ENCODE measurements at regions not wholly inside any gene's neighbourhood (a gene's known extent, or its start where the extent isn't known, plus 50 kb on each side); places are given as distances from the start of the nearest gene placed in this dataset.
"Not testable (repeated sequence)": the region's sequence is repeated elsewhere in the genome, so short reads cannot be mapped to it uniquely, and the experiment has no call there.

DNA sequence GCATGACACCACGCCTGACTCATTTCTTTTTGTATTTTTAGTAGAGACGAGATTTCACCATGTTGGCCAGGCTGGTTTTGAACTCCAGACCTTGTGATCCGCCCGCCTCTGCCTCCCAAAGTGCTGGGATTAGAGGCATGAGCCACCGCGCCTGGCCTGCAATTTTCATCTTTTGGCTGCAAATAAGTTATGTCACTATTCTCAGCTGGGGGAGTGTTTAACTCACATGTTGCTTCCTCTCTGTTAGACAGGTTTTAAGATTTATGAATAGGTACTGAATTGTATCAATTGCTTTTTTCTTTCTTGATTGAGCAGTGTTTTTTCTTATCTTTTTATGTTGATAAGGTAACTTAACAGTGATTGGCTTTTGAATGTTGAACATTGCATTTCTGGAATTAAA is 88.2 kb upstream of the ADCY2 start:
- not testable (repeated sequence) for H3K27me3 Mint-ChIP-seq; DNase-seq (ENCODE audit: extremely low spot score, unreplicated experiment); H3K4me1 Mint-ChIP-seq (ENCODE audit: unreplicated experiment); H3K36me3 Mint-ChIP-seq; H3K27ac Mint-ChIP-seq; H3K9me3 Mint-ChIP-seq; H3K4me3 Mint-ChIP-seq

DNA sequence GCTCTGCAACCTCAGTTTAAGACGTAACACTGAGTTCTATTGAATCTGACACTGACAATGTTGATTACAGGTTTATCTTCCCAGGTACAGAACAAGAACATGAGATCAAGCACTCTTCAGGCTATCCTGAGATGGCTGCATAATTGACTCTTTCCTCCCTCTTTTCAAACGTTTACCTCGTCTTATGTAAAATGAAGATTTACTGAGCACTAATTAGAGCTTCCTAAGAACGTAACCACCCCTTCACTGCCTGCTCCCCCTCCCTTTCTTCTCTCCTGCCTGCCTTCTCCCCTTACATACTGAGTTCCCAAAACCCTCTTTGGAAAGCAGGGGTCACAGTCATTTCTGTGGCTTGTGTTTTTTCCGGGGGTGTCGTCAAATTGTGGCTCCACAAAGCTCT is 86.2 kb upstream of the ADCY2 start:
- H3K36me3 Mint-ChIP-seq; H3K4me3 Mint-ChIP-seq; DNase-seq (ENCODE audit: extremely low spot score, unreplicated experiment); H3K9me3 Mint-ChIP-seq; H3K27me3 Mint-ChIP-seq; H3K4me1 Mint-ChIP-seq (ENCODE audit: unreplicated experiment); H3K27ac Mint-ChIP-seq: not testable (repeated sequence)

DNA sequence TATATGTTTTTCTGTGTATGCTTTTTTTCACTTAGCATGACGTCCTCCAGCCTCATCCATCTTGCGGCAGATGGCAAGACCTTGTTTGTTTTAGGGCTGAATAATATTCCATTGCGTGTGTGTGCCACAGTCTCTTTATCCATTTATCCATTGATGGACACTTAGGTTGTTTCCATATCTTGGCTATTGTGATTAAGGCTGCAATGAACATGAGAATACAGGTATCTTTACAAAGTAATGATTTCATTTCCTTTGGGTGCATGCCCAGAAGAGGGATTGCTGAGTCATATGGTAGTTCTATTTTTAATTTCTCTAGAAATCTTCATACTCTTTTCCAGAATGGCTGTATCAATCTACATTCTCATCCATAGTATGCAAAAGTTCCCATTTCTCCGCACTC is 85.3 kb upstream of the ADCY2 start:
- not testable (repeated sequence) for H3K27ac Mint-ChIP-seq; DNase-seq (ENCODE audit: extremely low spot score, unreplicated experiment); H3K9me3 Mint-ChIP-seq; H3K4me1 Mint-ChIP-seq (ENCODE audit: unreplicated experiment); H3K36me3 Mint-ChIP-seq; H3K4me3 Mint-ChIP-seq
- H3K27me3 Mint-ChIP-seq: peaks cover 13% of the 10 kb centered on the region

DNA sequence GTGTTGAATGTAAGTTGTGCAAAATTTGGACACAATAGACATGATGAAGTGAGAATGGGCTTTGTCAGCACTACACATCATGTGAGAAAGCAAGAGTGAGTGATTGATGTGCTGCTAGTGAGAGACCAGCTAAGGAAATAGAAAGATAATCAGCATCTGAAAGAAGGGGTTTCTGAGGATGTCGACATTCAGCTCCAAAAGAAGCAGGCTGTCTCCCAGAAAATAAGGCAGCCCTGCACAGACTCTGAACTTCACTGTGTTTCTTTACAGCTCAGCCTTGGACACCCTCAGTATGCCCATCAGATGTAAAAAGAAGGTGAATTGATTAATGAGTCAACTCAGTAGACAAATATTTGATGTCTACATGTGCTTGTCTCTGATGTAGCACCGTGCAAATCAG is 80.8 kb upstream of the ADCY2 start:
- DNase-seq (ENCODE audit: extremely low spot score, unreplicated experiment): no peak
- TF ChIP-seq, protein P1, sequence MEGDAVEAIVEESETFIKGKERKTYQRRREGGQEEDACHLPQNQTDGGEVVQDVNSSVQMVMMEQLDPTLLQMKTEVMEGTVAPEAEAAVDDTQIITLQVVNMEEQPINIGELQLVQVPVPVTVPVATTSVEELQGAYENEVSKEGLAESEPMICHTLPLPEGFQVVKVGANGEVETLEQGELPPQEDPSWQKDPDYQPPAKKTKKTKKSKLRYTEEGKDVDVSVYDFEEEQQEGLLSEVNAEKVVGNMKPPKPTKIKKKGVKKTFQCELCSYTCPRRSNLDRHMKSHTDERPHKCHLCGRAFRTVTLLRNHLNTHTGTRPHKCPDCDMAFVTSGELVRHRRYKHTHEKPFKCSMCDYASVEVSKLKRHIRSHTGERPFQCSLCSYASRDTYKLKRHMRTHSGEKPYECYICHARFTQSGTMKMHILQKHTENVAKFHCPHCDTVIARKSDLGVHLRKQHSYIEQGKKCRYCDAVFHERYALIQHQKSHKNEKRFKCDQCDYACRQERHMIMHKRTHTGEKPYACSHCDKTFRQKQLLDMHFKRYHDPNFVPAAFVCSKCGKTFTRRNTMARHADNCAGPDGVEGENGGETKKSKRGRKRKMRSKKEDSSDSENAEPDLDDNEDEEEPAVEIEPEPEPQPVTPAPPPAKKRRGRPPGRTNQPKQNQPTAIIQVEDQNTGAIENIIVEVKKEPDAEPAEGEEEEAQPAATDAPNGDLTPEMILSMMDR (conservative IDR thresholded peaks at IDR 0.05): no peak
- Mint-ChIP-seq H3K9me3 (peaks cover 5% of the 10 kb centered on the region), H3K27me3 (peaks cover 18% of the 10 kb centered on the region), H3K4me1 (ENCODE audit: unreplicated experiment) (no peaks in the 10 kb centered on the region), H3K27ac (no peak overlapping the region), H3K36me3 (no peaks in the 10 kb centered on the region), H3K4me3 (no peak overlapping the region)

DNA sequence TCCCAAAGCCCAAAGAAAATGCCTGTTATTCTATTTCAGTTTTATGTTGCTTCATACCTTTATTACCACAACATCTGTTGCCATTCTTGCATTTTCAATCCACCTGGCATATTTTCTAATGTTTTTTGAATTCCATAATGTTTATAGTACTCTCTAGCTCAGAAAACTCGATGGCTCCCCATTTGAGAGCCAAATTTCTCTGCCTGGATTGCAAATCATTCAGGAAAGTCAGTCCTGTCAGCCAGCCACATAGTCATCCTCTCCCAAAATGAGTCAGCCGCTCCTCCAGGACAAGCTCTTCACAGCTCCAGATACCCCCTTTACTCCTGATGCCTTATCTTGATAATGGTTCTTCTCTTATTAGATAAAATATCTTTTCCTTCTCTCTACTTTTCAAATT is 78.2 kb upstream of the ADCY2 start:
- DNase-seq (ENCODE audit: extremely low spot score, unreplicated experiment): no peak
- H3K4me1 Mint-ChIP-seq (ENCODE audit: unreplicated experiment): peaks cover 4% of the 10 kb centered on the region
- H3K4me3 Mint-ChIP-seq: no peak overlapping the region
- no peaks in the 10 kb centered on the region for H3K36me3 Mint-ChIP-seq
- no peak overlapping the region for H3K27ac Mint-ChIP-seq
- TF ChIP-seq, protein P1 (conservative IDR thresholded peaks at IDR 0.05): no peak
- H3K27me3 Mint-ChIP-seq: peaks cover 18% of the 10 kb centered on the region
- H3K9me3 Mint-ChIP-seq: no peaks in the 10 kb centered on the region

DNA sequence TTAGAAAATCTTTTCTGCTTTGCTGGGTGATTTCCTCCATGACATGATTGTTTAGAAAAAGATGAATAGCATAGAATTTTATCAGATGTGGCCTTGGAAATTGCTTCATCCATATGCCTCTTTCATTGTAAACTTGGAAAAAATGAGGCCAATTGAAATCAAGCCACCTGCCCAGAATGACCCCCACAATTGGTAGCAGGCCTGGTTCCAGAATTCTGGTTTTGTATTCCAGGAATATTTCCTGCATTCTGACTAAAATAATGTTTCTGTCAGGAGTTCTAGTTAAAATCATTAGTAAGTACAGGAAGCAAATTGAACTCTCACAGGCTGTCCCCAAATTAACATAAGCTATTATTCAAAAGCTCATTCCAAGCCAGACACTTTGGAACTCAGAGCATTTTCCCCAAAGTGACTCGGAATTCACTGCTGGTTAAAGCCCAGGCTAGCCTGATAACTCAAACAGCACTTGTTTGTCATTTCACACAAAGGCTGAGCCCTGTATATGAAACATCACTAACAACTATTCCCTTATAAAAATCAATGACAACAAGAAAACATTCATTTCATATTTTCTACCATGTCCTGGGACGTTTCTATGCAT is 75.1 kb upstream of the ADCY2 start:
- Mint-ChIP-seq H3K27ac (no peak overlapping the region), H3K36me3 (no peaks in the 10 kb centered on the region), H3K4me3 (no peak overlapping the region), H3K9me3 (no peaks in the 10 kb centered on the region), H3K27me3 (peaks cover 9% of the 10 kb centered on the region), H3K4me1 (ENCODE audit: unreplicated experiment) (peaks cover 4% of the 10 kb centered on the region)
- DNase-seq (ENCODE audit: extremely low spot score, unreplicated experiment): no peak
- TF ChIP-seq, protein P1 (conservative IDR thresholded peaks at IDR 0.05): no peak

DNA sequence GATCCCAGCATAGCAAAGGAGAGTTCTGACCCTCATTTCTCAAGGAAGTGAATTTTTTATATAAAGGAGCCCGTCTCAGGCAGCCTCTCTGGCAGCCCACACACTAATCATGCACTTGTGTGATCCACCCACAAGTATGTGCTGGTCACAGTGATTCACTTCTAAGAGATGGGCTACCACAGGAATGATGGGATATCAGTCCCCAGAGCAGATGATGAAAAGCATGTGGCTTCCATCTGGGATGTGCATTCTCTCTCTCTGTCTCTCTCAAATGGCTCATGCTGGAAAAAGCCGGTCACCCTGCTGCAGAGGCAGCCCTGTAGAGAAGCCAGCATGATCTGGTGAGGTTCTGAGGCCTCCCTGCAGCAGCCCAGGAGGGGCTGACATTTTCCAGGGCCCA is 74.2 kb upstream of the ADCY2 start:
- no peaks in the 10 kb centered on the region for H3K36me3 Mint-ChIP-seq
- DNase-seq (ENCODE audit: extremely low spot score, unreplicated experiment): no peak
- H3K27ac Mint-ChIP-seq: no peak overlapping the region

More for the DNA sequence above, 74.2 kb upstream of the ADCY2 start:
- TF ChIP-seq, protein P1 (conservative IDR thresholded peaks at IDR 0.05): no peak
- H3K27me3 Mint-ChIP-seq: peaks cover 8% of the 10 kb centered on the region
- H3K4me3 Mint-ChIP-seq: no peak overlapping the region
- no peaks in the 10 kb centered on the region for H3K9me3 Mint-ChIP-seq
- peaks cover 4% of the 10 kb centered on the region for H3K4me1 Mint-ChIP-seq (ENCODE audit: unreplicated experiment)

Measured in type B pancreatic cell (in vitro differentiated cells).